ENCODE measurements at regions not wholly inside any gene's neighbourhood (a gene's known extent, or its start where the extent isn't known, plus 50 kb on each side); places are given as distances from the start of the nearest gene placed in this dataset.

DNA sequence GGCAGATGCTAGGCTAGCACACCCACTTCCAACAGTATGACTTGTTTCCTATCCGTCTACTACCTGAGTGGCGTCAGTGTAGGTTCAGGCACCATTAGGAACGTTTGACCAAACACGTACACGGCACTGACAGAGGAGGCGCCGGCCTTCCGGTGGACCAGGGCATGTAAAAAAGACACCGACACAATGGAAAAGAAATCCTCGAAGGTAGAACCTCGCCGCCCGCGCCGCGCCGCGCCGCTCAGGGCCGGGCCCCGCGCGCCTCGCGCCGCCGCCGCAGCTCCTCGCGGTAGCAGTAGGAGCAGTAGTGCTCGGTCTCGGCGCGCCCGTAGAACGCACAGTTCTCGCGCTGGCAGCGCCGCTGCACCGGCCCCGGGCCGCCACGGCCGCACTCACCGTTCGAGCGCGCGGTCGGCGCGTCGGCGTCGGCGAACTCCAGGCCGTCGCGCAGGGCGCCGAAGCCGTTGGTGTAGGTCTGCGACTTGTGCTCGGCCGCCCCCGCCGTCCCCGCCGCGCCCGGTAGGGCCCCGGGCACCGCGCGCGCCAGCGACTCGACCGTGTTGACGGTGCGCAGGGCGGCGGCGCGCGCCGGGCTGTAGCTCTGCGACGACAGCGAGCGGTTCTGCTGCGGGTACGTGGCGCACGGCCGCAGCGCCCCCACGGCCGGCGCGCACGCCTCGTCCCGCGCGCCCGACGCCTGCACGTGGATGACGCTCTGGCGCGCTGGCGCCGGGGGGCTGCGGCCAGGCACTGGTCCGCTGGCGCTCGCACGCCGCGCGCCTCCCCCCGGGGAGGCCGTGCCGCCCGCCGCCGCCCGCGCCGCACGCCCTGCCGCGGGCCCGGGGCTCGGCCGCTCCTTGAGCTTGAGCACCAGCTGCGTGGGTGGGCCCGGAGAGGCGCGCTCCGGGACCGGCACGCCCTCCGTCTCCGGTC, 156.7 kb downstream of the KLF13 start:
- intact Hi-C loops (cut with micrococcal nuclease): no loop called here
- peaks cover 19% of the 10 kb centered on the region for H3K4me1 Mint-ChIP-seq
- H3K4me3 ChIP-seq (ENCODE audit: control extremely low read depth in 1 of 5, extremely low read depth in 1 of 5, insufficient read depth in 1 of 5, low read depth in 2 of 5, low read length in 4 of 5): peak overlapping the region in 3 of 5 experiments; percentile 27 to 41 (median 38)
- peak overlapping the region; percentile 76 for H3K4me2 ChIP-seq (replicated peaks; ENCODE audit: low read depth, low read length, poor library complexity, severe bottlenecking)
- no peaks in the 10 kb centered on the region for H3K36me3 ChIP-seq (replicated peaks in 1 of 2; ENCODE audit: control extremely low read depth in 1 of 2, control insufficient read depth in 1 of 2, extremely low read depth in 1 of 2, insufficient read depth in 2 of 2, low read length in 1 of 2)
- peaks cover 13 to 16% of the 10 kb centered on the region in 2 donors for H3K4me1 ChIP-seq (ENCODE audit: control insufficient read depth in 2 of 2, insufficient read depth in 2 of 2, low read length in 2 of 2)
- peak overlapping the region; percentile 90 for H3K4me3 Mint-ChIP-seq
- H3K27ac Mint-ChIP-seq: peak overlapping the region; percentile 71
- no peaks in the 10 kb centered on the region for H4K20me1 ChIP-seq (ENCODE audit: control insufficient read depth, insufficient read depth, low read length, poor library complexity, severe bottlenecking)
- peak; percentile 49 for ATAC-seq (ENCODE audit: low read depth)
- TF ChIP-seq, protein P1, sequence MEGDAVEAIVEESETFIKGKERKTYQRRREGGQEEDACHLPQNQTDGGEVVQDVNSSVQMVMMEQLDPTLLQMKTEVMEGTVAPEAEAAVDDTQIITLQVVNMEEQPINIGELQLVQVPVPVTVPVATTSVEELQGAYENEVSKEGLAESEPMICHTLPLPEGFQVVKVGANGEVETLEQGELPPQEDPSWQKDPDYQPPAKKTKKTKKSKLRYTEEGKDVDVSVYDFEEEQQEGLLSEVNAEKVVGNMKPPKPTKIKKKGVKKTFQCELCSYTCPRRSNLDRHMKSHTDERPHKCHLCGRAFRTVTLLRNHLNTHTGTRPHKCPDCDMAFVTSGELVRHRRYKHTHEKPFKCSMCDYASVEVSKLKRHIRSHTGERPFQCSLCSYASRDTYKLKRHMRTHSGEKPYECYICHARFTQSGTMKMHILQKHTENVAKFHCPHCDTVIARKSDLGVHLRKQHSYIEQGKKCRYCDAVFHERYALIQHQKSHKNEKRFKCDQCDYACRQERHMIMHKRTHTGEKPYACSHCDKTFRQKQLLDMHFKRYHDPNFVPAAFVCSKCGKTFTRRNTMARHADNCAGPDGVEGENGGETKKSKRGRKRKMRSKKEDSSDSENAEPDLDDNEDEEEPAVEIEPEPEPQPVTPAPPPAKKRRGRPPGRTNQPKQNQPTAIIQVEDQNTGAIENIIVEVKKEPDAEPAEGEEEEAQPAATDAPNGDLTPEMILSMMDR (IDR thresholded peaks at IDR 0.05): no peak
- no peak for TF ChIP-seq EZH2 (IDR thresholded peaks at IDR 0.05; ENCODE audit: borderline replicate concordance, insufficient read depth, low read depth, low read length, poor library complexity, severe bottlenecking)
- ChIA-PET CTCF (interaction anchor here (1.0 kb wide), 1 partner anchor 44 kb away, joined by 3 read pairs; no protein-coding TSS in a partner anchor), POLR2A (interaction anchor here (0.5 to 2.3 kb wide), 3 partner anchors 24 to 157 kb away, joined by 4 to 6 read pairs (median 4); partner anchors contain the start of gene KLF13)
- H3K9me3 Mint-ChIP-seq (ENCODE audit: insufficient read depth): no peaks in the 10 kb centered on the region
- H3K9ac ChIP-seq (ENCODE audit: low read length): no peak overlapping the region
- WGBS (ENCODE audit: insufficient coverage): 8% methylated on average over 147 of the region's 147 CpGs
- peaks cover 35% of the 10 kb centered on the region for H3K27me3 Mint-ChIP-seq
- H3K9me3 ChIP-seq (ENCODE audit: control extremely low read depth in 1 of 3, control insufficient read depth in 2 of 3, insufficient read depth in 1 of 3, low read length in 2 of 3): peaks cover 0 to 17% (median 0%) of the 10 kb centered on the region in 3 donors
- no peak overlapping the region for H3K27ac ChIP-seq (ENCODE audit: low read length in 2 of 2)
- peaks cover 0 to 30% (median 19%) of the 10 kb centered on the region in 4 experiments for H3K27me3 ChIP-seq (replicated peaks in 1 of 4; ENCODE audit: control extremely low read depth in 1 of 4, control insufficient read depth in 3 of 4, insufficient read depth in 4 of 4, low read length in 3 of 4)
- H3K79me2 ChIP-seq (ENCODE audit: control insufficient read depth, insufficient read depth, low read length): no peaks in the 10 kb centered on the region
- DNase-seq: peak; percentile 67
- peak overlapping the region; percentile 51 for H2AFZ ChIP-seq (ENCODE audit: insufficient read depth, low read depth, low read length, poor library complexity, severe bottlenecking)

Data from B cell (primary cell).